ENCODE measurements at regions not wholly inside any gene's neighbourhood (a gene's known extent, or its start where the extent isn't known, plus 50 kb on each side); places are given as distances from the start of the nearest gene placed in this dataset.
"Not testable (repeated sequence)": the region's sequence is repeated elsewhere in the genome, so short reads cannot be mapped to it uniquely, and the experiment has no call there.

DNA sequence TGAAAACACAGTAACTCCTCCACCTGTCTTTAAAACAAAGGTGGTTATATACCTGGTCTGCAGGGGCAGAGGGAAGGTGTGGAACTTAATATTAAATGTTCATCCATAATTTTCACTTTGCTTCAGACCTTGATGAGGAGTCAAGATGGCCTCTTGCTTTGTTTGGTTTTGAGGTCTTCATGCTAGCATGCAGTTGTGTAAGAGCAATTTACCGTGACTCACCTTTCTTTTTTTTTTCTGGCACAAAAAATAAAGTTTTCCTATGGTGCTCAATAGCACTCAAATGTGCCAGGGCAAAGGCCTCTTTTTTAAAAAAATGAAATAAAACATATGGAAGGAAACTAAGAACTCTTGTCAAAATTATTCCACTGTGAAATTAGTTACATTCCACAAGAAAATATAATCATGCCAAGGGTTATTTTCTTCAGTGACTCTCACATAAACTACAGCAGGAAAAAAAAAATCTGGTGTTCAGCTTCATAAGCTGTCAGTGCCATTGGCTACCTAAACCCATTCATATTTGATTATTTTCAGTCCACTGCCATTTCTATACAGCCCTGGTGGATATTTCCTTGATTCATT is 128.2 kb downstream of the SLC7A11 start:
- peak overlapping the region in 2 of 8 donors; percentile 7 to 19 for H3K27ac ChIP-seq
- DNase-seq, result no peak
- H3K36me3 ChIP-seq, result no peaks in the 10 kb centered on the region
- intact Hi-C loops (cut with DNase I; ENCODE audit: low total_unique reads), result no loop called here
- H3K9me3 ChIP-seq, result no peaks in the 10 kb centered on the region
- peaks cover 0 to 16% (median 3%) of the 10 kb centered on the region in 6 donors for H3K4me1 ChIP-seq
- TF ChIP-seq POLR2A (IDR thresholded peaks at IDR 0.05) (no peak), POLR2AphosphoS5 (IDR thresholded peaks at IDR 0.05) (no peak)
- TF ChIP-seq, protein P1, sequence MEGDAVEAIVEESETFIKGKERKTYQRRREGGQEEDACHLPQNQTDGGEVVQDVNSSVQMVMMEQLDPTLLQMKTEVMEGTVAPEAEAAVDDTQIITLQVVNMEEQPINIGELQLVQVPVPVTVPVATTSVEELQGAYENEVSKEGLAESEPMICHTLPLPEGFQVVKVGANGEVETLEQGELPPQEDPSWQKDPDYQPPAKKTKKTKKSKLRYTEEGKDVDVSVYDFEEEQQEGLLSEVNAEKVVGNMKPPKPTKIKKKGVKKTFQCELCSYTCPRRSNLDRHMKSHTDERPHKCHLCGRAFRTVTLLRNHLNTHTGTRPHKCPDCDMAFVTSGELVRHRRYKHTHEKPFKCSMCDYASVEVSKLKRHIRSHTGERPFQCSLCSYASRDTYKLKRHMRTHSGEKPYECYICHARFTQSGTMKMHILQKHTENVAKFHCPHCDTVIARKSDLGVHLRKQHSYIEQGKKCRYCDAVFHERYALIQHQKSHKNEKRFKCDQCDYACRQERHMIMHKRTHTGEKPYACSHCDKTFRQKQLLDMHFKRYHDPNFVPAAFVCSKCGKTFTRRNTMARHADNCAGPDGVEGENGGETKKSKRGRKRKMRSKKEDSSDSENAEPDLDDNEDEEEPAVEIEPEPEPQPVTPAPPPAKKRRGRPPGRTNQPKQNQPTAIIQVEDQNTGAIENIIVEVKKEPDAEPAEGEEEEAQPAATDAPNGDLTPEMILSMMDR (IDR thresholded peaks at IDR 0.05 in 8 of 11, conservative IDR thresholded peaks at IDR 0.05 in 3 of 11), result no peak
- no peaks in the 10 kb centered on the region for H3K27me3 ChIP-seq (replicated peaks in 1 of 7)
- H3K4me3 ChIP-seq, result no peak overlapping the region
- WGBS, 5 donors, result 54 to 85% (median 72%) methylated on average over 1 of the region's 1 CpG

DNA sequence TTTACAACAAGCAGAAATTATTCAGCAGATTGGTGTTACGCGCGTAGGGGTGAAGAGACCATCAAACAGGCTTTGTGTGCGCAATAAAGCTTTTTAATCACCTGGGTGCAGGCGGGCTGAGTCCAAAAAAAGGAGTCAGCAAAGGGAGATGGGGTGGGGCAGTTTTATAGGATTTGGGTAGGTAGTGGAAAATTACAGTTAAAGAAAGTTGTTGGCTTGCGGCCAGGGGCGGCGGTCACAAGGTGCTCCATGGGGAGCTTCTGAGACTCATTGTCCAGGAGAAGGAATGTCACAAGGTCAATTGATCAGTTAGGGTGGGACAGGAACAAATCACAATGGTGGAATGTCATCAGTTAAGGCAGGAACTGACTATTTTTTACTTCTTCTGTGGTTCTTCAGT is 129.3 kb downstream of the SLC7A11 start:
- H3K4me3 ChIP-seq; H3K27ac ChIP-seq; H3K9me3 ChIP-seq; DNase-seq; H3K36me3 ChIP-seq; intact Hi-C loops (cut with DNase I; ENCODE audit: low total_unique reads); H3K27me3 ChIP-seq (replicated peaks in 1 of 7): not testable (repeated sequence)
- WGBS, 5 donors, result 93 to 97% (median 96%) methylated on average over 8 of the region's 8 CpGs
- peaks cover 0 to 16% (median 3%) of the 10 kb centered on the region in 6 donors for H3K4me1 ChIP-seq

DNA sequence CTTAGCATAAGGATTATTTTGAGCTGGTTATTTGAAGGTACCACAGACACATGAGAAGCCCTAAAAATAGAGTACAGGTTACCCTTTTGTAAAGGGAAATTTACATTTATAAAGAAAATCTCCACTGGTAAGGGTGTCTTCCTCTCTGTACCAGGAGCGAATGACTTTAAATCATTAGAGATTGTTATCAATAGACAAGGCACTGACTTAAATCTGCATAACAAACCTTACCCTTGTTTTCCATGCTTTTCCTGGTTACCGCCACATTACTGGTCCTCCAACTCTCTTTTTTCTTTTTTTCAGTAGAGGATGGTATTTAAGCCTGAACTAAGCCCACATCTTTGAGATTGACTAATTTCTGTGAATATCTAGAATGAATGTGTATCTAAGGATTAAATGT is 129.8 kb downstream of the SLC7A11 start:
- Histone ChIP-seq H3K4me1 (peaks cover 0 to 16% (median 3%) of the 10 kb centered on the region in 6 donors), H3K9me3 (peaks cover 0 to 5% (median 0%) of the 10 kb centered on the region in 8 donors), H3K4me3 (no peak overlapping the region), H3K27ac (no peak overlapping the region), H3K27me3 (replicated peaks in 1 of 7) (no peaks in the 10 kb centered on the region), H3K36me3 (no peaks in the 10 kb centered on the region)
- TF ChIP-seq POLR2A (IDR thresholded peaks at IDR 0.05) (no peak), POLR2AphosphoS5 (IDR thresholded peaks at IDR 0.05) (no peak)
- TF ChIP-seq, protein P1 (IDR thresholded peaks at IDR 0.05 in 8 of 11, conservative IDR thresholded peaks at IDR 0.05 in 3 of 11), result no peak
- DNase-seq, result no peak
- intact Hi-C loops (cut with DNase I; ENCODE audit: low total_unique reads), result no loop called here
- WGBS, 5 donors, result 82 to 97% (median 95%) methylated on average over 2 of the region's 2 CpGs

DNA sequence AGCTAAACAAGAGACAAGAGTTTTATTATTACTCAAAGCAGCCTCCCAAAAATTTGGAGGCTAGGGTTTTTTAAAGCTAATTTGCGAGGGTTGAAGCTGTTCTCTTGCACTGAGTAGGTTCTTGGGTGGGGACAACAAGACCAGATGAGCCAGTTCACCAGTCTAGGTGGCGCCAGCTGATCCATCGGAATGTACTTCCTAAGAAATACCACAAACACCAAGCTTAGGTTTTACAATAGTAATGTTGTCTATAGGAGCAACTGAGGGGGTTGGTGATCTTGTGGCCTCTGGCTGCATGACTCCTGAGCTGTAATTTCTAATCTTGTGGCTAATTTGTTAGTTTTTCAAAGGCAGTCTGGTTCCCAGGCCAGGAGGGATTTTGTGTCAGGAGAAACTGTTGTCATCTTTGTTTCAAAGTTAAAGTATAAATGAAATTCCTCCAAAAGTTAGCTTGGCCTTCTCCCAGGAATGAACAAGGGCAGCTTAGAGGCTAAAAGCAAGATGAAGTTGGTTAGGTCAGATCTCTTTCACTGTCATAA is 130.6 kb downstream of the SLC7A11 start:
- H3K27me3 ChIP-seq (replicated peaks in 1 of 7), result no peaks in the 10 kb centered on the region
- DNase-seq, result no peak
- H3K4me3 ChIP-seq, result no peak overlapping the region
- H3K9me3 ChIP-seq, result peaks cover 0 to 5% (median 0%) of the 10 kb centered on the region in 8 donors
- WGBS, 5 donors, result 80 to 92% (median 88%) methylated on average over 3 of the region's 3 CpGs
- H3K27ac ChIP-seq, result no peak overlapping the region
- TF ChIP-seq POLR2AphosphoS5 (IDR thresholded peaks at IDR 0.05), result no peak
- no peak for TF ChIP-seq POLR2A (IDR thresholded peaks at IDR 0.05)
- TF ChIP-seq, protein P1 (IDR thresholded peaks at IDR 0.05 in 8 of 11, conservative IDR thresholded peaks at IDR 0.05 in 3 of 11), result no peak
- no peaks in the 10 kb centered on the region for H3K36me3 ChIP-seq
- intact Hi-C loops (cut with DNase I; ENCODE audit: low total_unique reads), result no loop called here
- peaks cover 0 to 16% (median 3%) of the 10 kb centered on the region in 6 donors for H3K4me1 ChIP-seq
